A673 (cell line): ENCODE measurements at regions not wholly inside any gene's neighbourhood (a gene's known extent, or its start where the extent isn't known, plus 50 kb on each side); places are given as distances from the start of the nearest gene placed in this dataset.

ENCODE experiments used
- BruUV-seq: library from RNA; stranded (reverse); fragments of 400-500 nt; replicated peaks from 2 replicates; lab custom pipeline; 2021; lab: Mats Ljungman, UMichigan
- CTCF ChIA-PET: fragments of 300-600 bp; sonication (Branson Sonifier 250); formaldehyde crosslinking; loops from one replicate; lab custom pipeline; 2022; ENCODE audit warnings: antibody characterized with exemption; lab: Charles Lee
- POLR2A ChIA-PET: fragments of 300-600 bp; sonication (Branson Sonifier 250); formaldehyde crosslinking; loops from one replicate; lab custom pipeline; 2022; ENCODE audit warnings: antibody characterized with exemption; ENCODE audit not compliant: low non-redundant PET; lab: Charles Lee
- DNase-seq: peaks from one replicate; pipeline ENCODE4 v3.0.0-alpha.2; 2015; ENCODE audit warnings: low spot score
- H3K27ac ChIP-seq: fragments of 200-600 bp; sonication (generic); 2 replicates; pipeline ENCODE4 v1.5.1; 2016; ENCODE audit warnings: mixed run types, low read depth, mild to moderate bottlenecking, mixed read lengths, antibody characterized with exemption, low read length; ENCODE audit not compliant: poor library complexity, severe bottlenecking
- H3K27me3 ChIP-seq: fragments of 200-600 bp; sonication (generic); replicated peaks from 2 replicates; pipeline ENCODE4 v1.6.1; 2017; ENCODE audit warnings: mixed run types, low read depth, mild to moderate bottlenecking, mixed read lengths, antibody characterized with exemption, low read length; ENCODE audit not compliant: insufficient read depth, poor library complexity
- H3K36me3 ChIP-seq: fragments of 200-600 bp; sonication (generic); 2 replicates; pipeline ENCODE4 v1.6.1; 2016; ENCODE audit warnings: mixed run types, mild to moderate bottlenecking, mixed read lengths, antibody characterized with exemption, low read length; ENCODE audit not compliant: insufficient read depth, poor library complexity, severe bottlenecking
- H3K4me1 ChIP-seq: fragments of 200-600 bp; sonication (generic); 2 replicates; pipeline ENCODE4 v1.6.1; 2017; ENCODE audit warnings: mixed run types, mild to moderate bottlenecking, mixed read lengths, antibody characterized with exemption, low read length; ENCODE audit not compliant: insufficient read depth, poor library complexity, severe bottlenecking
- H3K4me3 ChIP-seq: fragments of 200-600 bp; sonication (generic); 2 replicates; pipeline ENCODE4 v1.5.1; 2016; ENCODE audit warnings: low read depth, mixed run types, mild to moderate bottlenecking, mixed read lengths, low read length; ENCODE audit not compliant: poor library complexity, severe bottlenecking
- H3K9me3 ChIP-seq: fragments of 200-600 bp; sonication (generic); 2 replicates; pipeline ENCODE4 v1.6.1; 2016; ENCODE audit warnings: mixed run types, low read depth, mild to moderate bottlenecking, mixed read lengths, antibody characterized with exemption, low read length; ENCODE audit not compliant: poor library complexity, severe bottlenecking
- EZH2 ChIP-seq: fragments of 200-600 bp; sonication (generic); IDR thresholded peaks from 2 replicates; pipeline ENCODE4 v1.6.1; 2017; ENCODE audit warnings: borderline replicate concordance, low read depth, mild to moderate bottlenecking, mixed read lengths, antibody characterized with exemption, low read length; ENCODE audit not compliant: poor library complexity, severe bottlenecking
- intact Hi-C: fragments of 100-400 bp; cut with micrococcal nuclease; formaldehyde crosslinking; loops from one replicate; pipeline ENCODE4 v1.10.0; 2022; ENCODE audit not compliant: unreplicated experiment
- TF ChIP-seq, protein P1 (sequence below): fragments of 300-800, 200-600 bp; sonication (generic); conservative IDR thresholded peaks from 2 replicates; pipeline ENCODE4 v1.5.1; 2017; ENCODE audit warnings: low read depth, mild to moderate bottlenecking, antibody characterized with exemption, low read length, moderate library complexity, mixed read lengths

DNA sequence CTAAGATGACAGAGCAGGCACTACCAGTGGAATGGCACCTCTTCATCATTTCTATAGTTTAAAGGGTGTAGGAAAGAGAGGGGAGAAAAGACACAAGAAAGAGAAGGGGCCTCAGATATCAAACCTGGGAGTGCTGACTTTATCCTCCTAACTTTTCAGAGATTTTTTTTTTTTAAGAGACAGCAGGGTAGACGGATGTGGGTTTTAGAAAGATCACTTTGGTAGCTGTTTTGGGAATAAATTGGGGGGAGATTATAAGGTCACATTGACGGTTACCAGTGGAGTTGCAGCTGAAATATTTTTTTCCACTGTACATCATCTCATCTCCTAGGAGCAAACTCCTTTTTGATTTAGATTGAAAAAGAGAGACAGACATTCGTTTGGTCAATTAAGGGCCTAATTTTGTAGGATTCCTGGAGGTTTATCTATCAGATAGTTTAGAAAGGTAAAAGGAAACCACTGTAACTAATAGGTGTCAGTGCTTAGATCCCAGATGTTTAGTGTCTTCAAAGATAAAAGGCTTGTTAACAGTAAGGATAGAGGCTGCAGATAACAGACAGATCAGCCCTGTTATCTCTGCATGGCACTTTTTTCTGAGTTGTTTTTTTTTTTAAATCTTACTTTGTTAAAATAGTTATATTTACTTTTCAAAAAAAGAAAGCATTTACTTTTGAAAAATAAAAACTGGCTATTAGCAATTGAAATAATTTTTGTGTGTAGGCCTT is 1057.0 kb downstream of the IGSF11 start:
- no peak overlapping the region for H3K4me3 ChIP-seq
- BruUV-seq: no TSS peak
- H3K27ac ChIP-seq: no peak overlapping the region
- H3K4me1 ChIP-seq: no peaks in the 10 kb centered on the region
- TF ChIP-seq, protein P1, sequence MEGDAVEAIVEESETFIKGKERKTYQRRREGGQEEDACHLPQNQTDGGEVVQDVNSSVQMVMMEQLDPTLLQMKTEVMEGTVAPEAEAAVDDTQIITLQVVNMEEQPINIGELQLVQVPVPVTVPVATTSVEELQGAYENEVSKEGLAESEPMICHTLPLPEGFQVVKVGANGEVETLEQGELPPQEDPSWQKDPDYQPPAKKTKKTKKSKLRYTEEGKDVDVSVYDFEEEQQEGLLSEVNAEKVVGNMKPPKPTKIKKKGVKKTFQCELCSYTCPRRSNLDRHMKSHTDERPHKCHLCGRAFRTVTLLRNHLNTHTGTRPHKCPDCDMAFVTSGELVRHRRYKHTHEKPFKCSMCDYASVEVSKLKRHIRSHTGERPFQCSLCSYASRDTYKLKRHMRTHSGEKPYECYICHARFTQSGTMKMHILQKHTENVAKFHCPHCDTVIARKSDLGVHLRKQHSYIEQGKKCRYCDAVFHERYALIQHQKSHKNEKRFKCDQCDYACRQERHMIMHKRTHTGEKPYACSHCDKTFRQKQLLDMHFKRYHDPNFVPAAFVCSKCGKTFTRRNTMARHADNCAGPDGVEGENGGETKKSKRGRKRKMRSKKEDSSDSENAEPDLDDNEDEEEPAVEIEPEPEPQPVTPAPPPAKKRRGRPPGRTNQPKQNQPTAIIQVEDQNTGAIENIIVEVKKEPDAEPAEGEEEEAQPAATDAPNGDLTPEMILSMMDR: no peak
- TF ChIP-seq EZH2: no peak
- intact Hi-C loops: no loop called here
- no peaks in the 10 kb centered on the region for H3K9me3 ChIP-seq
- POLR2A ChIA-PET: no interaction called here
- CTCF ChIA-PET: no interaction called here
- no peaks in the 10 kb centered on the region for H3K27me3 ChIP-seq
- no peak for DNase-seq
- H3K36me3 ChIP-seq: no peaks in the 10 kb centered on the region

GRCh38 chr3:117979466-117979865 is 1055.2 kb downstream of the IGSF11 start:
- intact Hi-C loops: no loop called here
- H3K4me3 ChIP-seq: no peak overlapping the region
- no peak overlapping the region for H3K27ac ChIP-seq
- no peaks in the 10 kb centered on the region for H3K9me3 ChIP-seq
- no peak for DNase-seq
- H3K36me3 ChIP-seq: no peaks in the 10 kb centered on the region
- H3K4me1 ChIP-seq: no peaks in the 10 kb centered on the region
- BruUV-seq: no TSS peak
- TF ChIP-seq EZH2: no peak
- TF ChIP-seq, protein P1: no peak
- no peaks in the 10 kb centered on the region for H3K27me3 ChIP-seq
- CTCF ChIA-PET: no interaction called here
- POLR2A ChIA-PET: no interaction called here

DNA sequence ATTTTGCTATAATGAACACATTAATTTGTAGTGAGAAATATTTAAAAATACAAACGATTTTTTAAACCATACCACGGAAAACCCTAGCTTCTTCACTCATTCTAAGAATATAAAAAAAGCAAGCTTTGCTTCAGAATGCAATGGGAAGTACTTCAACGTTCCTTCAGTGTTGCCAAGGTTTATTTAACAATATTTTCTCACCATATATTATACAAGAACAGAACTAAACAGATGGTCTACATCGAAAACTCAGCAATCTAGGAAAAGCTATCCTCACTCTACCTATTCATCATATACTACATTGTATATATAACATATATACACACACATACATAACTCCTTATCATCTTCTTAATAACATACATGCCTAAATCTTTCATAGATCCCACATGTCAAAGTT is 1047.4 kb downstream of the IGSF11 start:
- CTCF ChIA-PET: no interaction called here
- Histone ChIP-seq H3K36me3 (no peaks in the 10 kb centered on the region), H3K27me3 (no peaks in the 10 kb centered on the region), H3K4me1 (no peaks in the 10 kb centered on the region), H3K27ac (no peak overlapping the region), H3K4me3 (no peak overlapping the region), H3K9me3 (no peaks in the 10 kb centered on the region)
- no TSS peak for BruUV-seq
- intact Hi-C loops: no loop called here
- POLR2A ChIA-PET: no interaction called here
- TF ChIP-seq, protein P1: no peak
- no peak for TF ChIP-seq EZH2
- DNase-seq: no peak
